A549 (cell line): ENCODE measurements at regions not wholly inside any gene's neighbourhood (a gene's known extent, or its start where the extent isn't known, plus 50 kb on each side); places are given as distances from the start of the nearest gene placed in this dataset.

Experiments
- ATAC-seq, 2 experiments: fragments of 200-7000 bp in 1 of 2; fragments of >200 bp in 1 of 2; cut with Nextera tagmentation in 1 of 2; cut with Tn5 transposase in 1 of 2; 3 replicates each; pipeline versions ENCODE4 v1.8.0 to v1.9.1; 2018 to 2020; ENCODE audit warnings: mild to moderate bottlenecking in 1 of 2, moderate library complexity in 1 of 2
- CTCF ChIA-PET: fragments of 300-600 bp; sonication (Branson Sonifier 250); formaldehyde crosslinking; extraction: SDS; loops from one replicate; lab custom pipeline; 2021; ENCODE audit warnings: antibody characterized with exemption, inconsistent platforms; lab: Yijun Ruan, JAX
- POLR2A ChIA-PET: fragments of 350-600 bp; formaldehyde crosslinking; extraction: SDS; loops from one replicate; lab custom pipeline; 2021; ENCODE audit warnings: antibody characterized with exemption, inconsistent platforms; lab: Yijun Ruan, JAX
- DNase-seq, 2 experiments: peaks; one replicate each; pipeline versions ENCODE4 v3.0.0 to v3.0.0-alpha.2; 2011 to 2016; ENCODE audit warnings: low read depth in 1 of 2, low spot score in 1 of 2
- FAIRE-seq: peaks from 2 replicates; lab custom pipeline; 2011; peaks lifted over from hg19 to GRCh38; lab: Jason Lieb, UNC
- H3K27ac ChIP-seq, 2 experiments: fragments of >200 bp; sonication (Bioruptor Twin); formaldehyde crosslinking; 3 replicates each; pipeline ENCODE4 v1.5.1; 2016 to 2017
- H3K4me1 ChIP-seq: fragments of >200 bp; sonication (Bioruptor Twin); formaldehyde crosslinking; 3 replicates; pipeline ENCODE4 v1.6.1; 2016
- H3K4me2 ChIP-seq: fragments of >200 bp; sonication (Bioruptor Twin); formaldehyde crosslinking; 3 replicates; pipeline ENCODE4 v1.6.1; 2016
- H3K4me3 ChIP-seq: fragments of >200 bp; sonication (Bioruptor Twin); formaldehyde crosslinking; 3 replicates; pipeline ENCODE4 v1.5.1; 2016
- H3K9me3 ChIP-seq: fragments of >200 bp; sonication (Bioruptor Twin); formaldehyde crosslinking; 3 replicates; pipeline ENCODE4 v1.6.1; 2016
- ATOH8 ChIP-seq: fragments of 250-450 bp; sonication (Bioruptor Pico); IDR thresholded peaks from 2 replicates; pipeline ENCODE4 v1.5.0; 2020; ENCODE audit warnings: low read depth, mild to moderate bottlenecking, moderate library complexity
- BHLHE40 ChIP-seq: IDR thresholded peaks from 2 replicates; pipeline ENCODE4 v1.6.1; 2012; ENCODE audit warnings: low read depth, low read length, inconsistent platforms
- CBX2 ChIP-seq: fragments of 200-600 bp; sonication (generic); IDR thresholded peaks from 2 replicates; pipeline ENCODE4 v1.6.1; 2016; ENCODE audit warnings: low read depth, mild to moderate bottlenecking, borderline replicate concordance
- CBX8 ChIP-seq: fragments of 200-600 bp; sonication (generic); IDR thresholded peaks from 2 replicates; pipeline ENCODE4 v1.6.1; 2016
- CHD2 ChIP-seq: fragments of 150-350 bp; IDR thresholded peaks from 2 replicates; pipeline ENCODE4 v1.6.1; 2014; ENCODE audit warnings: low read length; ENCODE audit not compliant: partially characterized antibody
- E2F6 ChIP-seq: IDR thresholded peaks from 2 replicates; pipeline ENCODE4 v1.6.1; 2012; ENCODE audit warnings: low read depth, borderline replicate concordance
- EP300 ChIP-seq, 2 experiments: fragments of >200 bp; sonication (Bioruptor Twin); formaldehyde crosslinking; IDR thresholded peaks; 2 replicates in 1 of 2; 3 replicates in 1 of 2; pipeline ENCODE4 v1.6.1; 2016 to 2017
- HEYL ChIP-seq: fragments of 250-450 bp; sonication (Bioruptor Pico); IDR thresholded peaks from 2 replicates; pipeline ENCODE4 v1.8.0; 2021; ENCODE audit warnings: mild to moderate bottlenecking, moderate library complexity
- NFE2L2 ChIP-seq: fragments of 150-350 bp; conservative IDR thresholded peaks from 2 replicates; pipeline ENCODE4 v1.6.1; 2014; ENCODE audit warnings: low read length
- PBX3 ChIP-seq: IDR thresholded peaks from 2 replicates; pipeline ENCODE4 v1.6.1; 2012
- RAD21 ChIP-seq, 2 experiments: fragments of >200 bp in 1 of 2; sonication (Bioruptor Twin) in 1 of 2; formaldehyde crosslinking in 1 of 2; IDR thresholded peaks in 1 of 2; conservative IDR thresholded peaks in 1 of 2; 2 replicates in 1 of 2; 3 replicates in 1 of 2; pipeline ENCODE4 v1.6.1; 2012 to 2018; ENCODE audit warnings: inconsistent platforms in 1 of 2
- RARB ChIP-seq: fragments of 250-450 bp; sonication (Bioruptor Pico); IDR thresholded peaks from 2 replicates; pipeline ENCODE4 v1.8.0; 2021; ENCODE audit warnings: mild to moderate bottlenecking, moderate library complexity
- RCOR1 ChIP-seq: fragments of 150-350 bp; IDR thresholded peaks from 2 replicates; pipeline ENCODE4 v1.6.1; 2014; ENCODE audit warnings: antibody characterized with exemption, low read length, low read depth
- RNF2 ChIP-seq: fragments of 200-600 bp; sonication (generic); IDR thresholded peaks from 2 replicates; pipeline ENCODE4 v1.6.1; 2016; ENCODE audit warnings: low read depth, mild to moderate bottlenecking, antibody characterized with exemption, moderate library complexity, borderline replicate concordance
- SMC3 ChIP-seq: fragments of >200 bp; sonication (Bioruptor Twin); formaldehyde crosslinking; IDR thresholded peaks from 3 replicates; pipeline ENCODE4 v1.6.1; 2018; ENCODE audit warnings: inconsistent platforms
- USF2 ChIP-seq: fragments of 450-650 bp; IDR thresholded peaks from 2 replicates; pipeline ENCODE4 v1.6.1; 2014; ENCODE audit warnings: antibody characterized with exemption
- ZNF302 ChIP-seq: fragments of 250-450 bp; sonication (Bioruptor Pico); IDR thresholded peaks from 2 replicates; pipeline ENCODE4 v1.9.0; 2021; ENCODE audit warnings: inconsistent platforms, mild to moderate bottlenecking, moderate library complexity
- WGBS: methylation state at CpG from one replicate; pipeline ENCODE4 v1.1.6; 2017; ENCODE audit errors: missing lambda C conversion rate; 5-methylcytosine and 5-hydroxymethylcytosine counted together

- TF ChIP-seq ATOH8: no peak
- TF ChIP-seq SMC3: no peak
- no peak for TF ChIP-seq RCOR1
- TF ChIP-seq, all 56 proteins: peak for 0
Observed at GRCh38 chr2:184527058-184527457, 71.3 kb upstream of the ZNF804A start (continued).

- ATAC-seq (no peak), FAIRE-seq (no peak), DNase-seq (no peak)
- H3K4me1 ChIP-seq: no peaks in the 10 kb centered on the region
- POLR2A ChIA-PET: no interaction called here
- H3K4me2 ChIP-seq: no peak overlapping the region
- 0% methylated on average over 2 of the region's 2 CpGs for WGBS
- TF ChIP-seq NFE2L2: no peak
- TF ChIP-seq RARB (CRISPR knock-in tag): no peak
- no peak for TF ChIP-seq CBX8
- TF ChIP-seq USF2: no peak
- no peak for TF ChIP-seq EP300 (IDR thresholded peaks at IDR 0.05)
- TF ChIP-seq RNF2: no peak
- TF ChIP-seq HEYL (CRISPR knock-in tag): no peak
- TF ChIP-seq BHLHE40: no peak
- CTCF ChIA-PET: no interaction called here
- no peaks in the 10 kb centered on the region; the same call in 2 of the 3 replicates for H3K9me3 ChIP-seq
- H3K4me3 ChIP-seq: no peak overlapping the region
- H3K27ac ChIP-seq: no peak overlapping the region
Observed at GRCh38 chr2:184528119-184528518, 70.2 kb upstream of the ZNF804A start.

- Histone ChIP-seq H3K4me1 (no peaks in the 10 kb centered on the region), H3K9me3 (no peaks in the 10 kb centered on the region; the same call in 2 of the 3 replicates), H3K4me3 (no peak overlapping the region), H3K27ac (no peak overlapping the region), H3K4me2 (no peak overlapping the region)
- ChIA-PET POLR2A (no interaction called here), CTCF (no interaction called here)
- TF ChIP-seq CHD2 (no peak), ZNF302 (no peak), CBX2 (no peak), EP300 (IDR thresholded peaks at IDR 0.05) (no peak)
- DNase-seq (no peak), ATAC-seq (no peak), FAIRE-seq (no peak)
- WGBS: 48% methylated on average over 6 of the region's 7 CpGs
Observed at GRCh38 chr2:184530239-184530638, 68.1 kb upstream of the ZNF804A start.

- Histone ChIP-seq H3K9me3 (no peaks in the 10 kb centered on the region), H3K27ac (no peak overlapping the region), H3K4me1 (no peaks in the 10 kb centered on the region), H3K4me3 (no peak overlapping the region), H3K4me2 (no peak overlapping the region)
- WGBS: 63% methylated on average over 6 of the region's 6 CpGs
- CTCF ChIA-PET: no interaction called here
- ATAC-seq (no peak), DNase-seq (no peak), FAIRE-seq (no peak)
- POLR2A ChIA-PET: no interaction called here
- no peak for TF ChIP-seq ATOH8
- no peak for TF ChIP-seq PBX3
- no peak for TF ChIP-seq RAD21 (conservative IDR thresholded peaks at IDR 0.05 in 1 of 2, IDR thresholded peaks at IDR 0.05 in 1 of 2)
- TF ChIP-seq E2F6: no peak
Observed at GRCh38 chr2:184530959-184531358, 67.4 kb upstream of the ZNF804A start.
